D341Med (cell line): ENCODE measurements at regions not wholly inside any gene's neighbourhood (a gene's known extent, or its start where the extent isn't known, plus 50 kb on each side); places are given as distances from the start of the nearest gene placed in this dataset.
A peak's percentile ranks its signal among the peaks of the same experiment; 100 is the strongest.
"Not testable (repeated sequence)": the region's sequence is repeated elsewhere in the genome, so short reads cannot be mapped to it uniquely, and the experiment has no call there.

Experiments
- DNase-seq: peaks from one replicate; pipeline ENCODE4 v3.0.0; 2012; ENCODE audit warnings: low spot score

DNA sequence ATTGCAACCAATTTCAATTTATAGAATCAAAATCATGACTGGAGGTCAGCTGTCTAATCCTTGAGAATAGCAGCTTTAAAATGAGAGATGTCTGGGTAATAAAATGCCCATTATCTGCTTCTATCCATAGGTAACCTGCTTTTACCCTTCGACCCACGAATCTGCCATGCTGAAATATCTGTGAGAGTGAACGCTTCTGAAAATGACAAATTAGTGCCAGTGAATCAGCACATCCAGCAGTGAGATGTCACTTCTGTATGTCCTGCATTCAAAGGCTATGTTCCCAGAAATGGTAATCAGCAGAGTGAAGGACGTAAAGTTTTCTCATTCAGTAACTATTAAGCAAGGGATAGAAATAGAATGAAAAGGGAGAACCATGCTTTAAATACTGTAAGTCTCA lies 532.4 kb upstream of the ITGA1 start:
- DNase-seq: no peak

- no peak for DNase-seq
Measured at GRCh38 chr5:52262844-52263243, 524.9 kb upstream of the ITGA1 start.

GRCh38 chr5:52269401-52269800 lies 518.3 kb upstream of the ITGA1 start:
- peak; percentile 11 for DNase-seq

DNA sequence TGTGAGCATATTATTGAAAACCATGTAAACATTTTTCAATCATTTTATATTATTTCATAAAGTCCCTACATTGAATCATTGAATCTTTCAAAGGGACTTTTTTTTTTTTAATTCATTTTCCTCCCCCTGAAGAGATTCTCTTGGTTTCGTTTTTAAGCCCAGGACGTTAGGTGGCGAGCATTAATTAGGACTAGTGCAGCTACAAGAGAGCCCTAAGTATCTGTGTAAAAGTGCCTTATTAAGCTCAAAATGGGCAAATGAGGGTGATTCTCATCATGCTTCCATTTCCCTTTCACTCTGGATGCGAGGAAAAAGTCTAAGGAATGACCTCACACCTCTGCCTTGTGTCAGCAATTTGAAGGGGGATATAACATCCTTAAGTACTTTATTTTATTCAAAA lies 517.9 kb upstream of the ITGA1 start:
- DNase-seq: peak; percentile 7

DNA sequence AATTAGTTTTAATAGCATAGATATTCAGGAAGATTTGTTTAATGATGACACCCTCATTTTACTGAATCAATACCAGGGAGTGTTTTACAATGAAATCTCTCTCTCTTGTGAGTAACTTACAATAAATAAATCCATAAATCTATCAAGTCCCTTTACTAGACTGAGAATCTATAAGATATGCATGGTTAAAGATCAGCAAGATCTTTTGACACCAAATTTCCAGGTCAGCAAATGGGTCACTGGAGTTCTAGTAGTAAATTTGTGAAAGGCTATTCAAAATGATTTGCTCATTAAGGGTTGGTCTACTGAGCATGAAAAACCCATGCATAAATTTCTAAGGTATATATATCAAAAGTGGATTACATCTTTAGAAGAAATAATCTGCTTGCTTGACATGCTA lies 512.1 kb upstream of the ITGA1 start:
- no peak for DNase-seq

DNA sequence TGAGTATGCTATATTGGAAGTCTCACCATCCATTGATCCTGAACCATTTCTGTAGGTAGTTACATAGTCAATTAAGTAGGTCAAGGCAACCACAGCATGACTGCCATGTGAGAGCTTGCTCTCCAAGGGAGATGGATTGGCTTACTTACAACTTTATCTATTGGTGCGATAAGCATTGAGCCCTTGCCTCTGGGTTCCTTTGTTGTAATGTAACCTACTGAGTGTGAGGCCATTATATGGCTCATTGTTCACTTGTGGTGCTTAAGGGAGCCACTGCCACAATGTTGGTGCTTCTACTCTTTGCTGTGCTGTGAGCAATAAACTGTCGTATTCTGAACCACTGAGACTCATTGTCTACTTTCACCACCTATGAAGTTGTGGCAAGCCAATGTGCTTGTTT lies 510.6 kb upstream of the ITGA1 start:
- no peak for DNase-seq

GRCh38 chr5:52282647-52283046 lies 505.1 kb upstream of the ITGA1 start:
- no peak for DNase-seq

- no peak for DNase-seq
Measured at GRCh38 chr5:52283221-52283620, 504.5 kb upstream of the ITGA1 start.

- DNase-seq: no peak
Measured at GRCh38 chr5:52300703-52301372, 486.9 kb upstream of the ITGA1 start.

DNA sequence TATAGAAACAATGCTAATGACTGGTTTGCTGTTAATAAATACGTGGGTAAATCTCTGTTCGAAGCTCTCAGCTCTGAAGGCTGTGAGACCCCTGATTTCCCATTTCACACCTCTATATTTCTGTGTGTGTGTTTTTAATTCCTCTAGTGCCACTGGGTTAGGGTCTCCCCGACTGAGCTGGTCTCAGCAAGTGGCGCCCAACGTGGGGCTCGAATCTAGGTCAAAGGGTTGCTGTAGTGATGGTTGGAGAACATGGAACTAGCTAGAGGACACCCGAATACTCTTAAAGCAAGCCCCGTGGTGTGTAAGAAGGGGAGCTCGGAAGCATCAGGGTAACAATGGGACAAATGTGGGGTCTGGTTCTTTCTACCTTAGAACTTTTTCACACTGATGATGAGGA lies 482.9 kb upstream of the ITGA1 start:
- not testable (repeated sequence) for DNase-seq

GRCh38 chr5:52328220-52328806 lies 459.4 kb upstream of the ITGA1 start:
- no peak for DNase-seq

- DNase-seq: no peak
Measured at GRCh38 chr5:52331725-52332124, 456.0 kb upstream of the ITGA1 start.

GRCh38 chr5:52334367-52334766 lies 453.3 kb upstream of the ITGA1 start:
- DNase-seq: no peak

DNA sequence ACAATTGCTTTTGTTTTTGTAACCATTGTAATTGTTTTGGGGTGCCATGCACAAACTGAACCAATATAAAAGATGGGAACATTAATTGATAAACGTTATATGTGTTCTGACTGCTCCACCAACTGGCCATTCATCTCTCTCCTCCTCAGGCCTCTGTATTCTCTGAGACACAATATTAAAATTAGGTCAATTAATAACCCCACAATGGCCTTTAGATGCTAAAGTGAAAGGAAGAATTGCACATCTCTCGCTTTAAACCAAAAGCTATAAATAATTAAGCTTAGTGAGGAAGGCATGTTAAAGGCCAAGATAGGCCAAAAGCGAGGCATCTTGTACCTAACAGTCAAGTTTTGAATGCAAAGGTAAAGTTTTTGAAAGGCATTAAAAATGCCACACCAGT lies 448.4 kb upstream of the ITGA1 start:
- no peak for DNase-seq

- no peak for DNase-seq
Measured at GRCh38 chr5:52342361-52342760, 445.4 kb upstream of the ITGA1 start.

DNA sequence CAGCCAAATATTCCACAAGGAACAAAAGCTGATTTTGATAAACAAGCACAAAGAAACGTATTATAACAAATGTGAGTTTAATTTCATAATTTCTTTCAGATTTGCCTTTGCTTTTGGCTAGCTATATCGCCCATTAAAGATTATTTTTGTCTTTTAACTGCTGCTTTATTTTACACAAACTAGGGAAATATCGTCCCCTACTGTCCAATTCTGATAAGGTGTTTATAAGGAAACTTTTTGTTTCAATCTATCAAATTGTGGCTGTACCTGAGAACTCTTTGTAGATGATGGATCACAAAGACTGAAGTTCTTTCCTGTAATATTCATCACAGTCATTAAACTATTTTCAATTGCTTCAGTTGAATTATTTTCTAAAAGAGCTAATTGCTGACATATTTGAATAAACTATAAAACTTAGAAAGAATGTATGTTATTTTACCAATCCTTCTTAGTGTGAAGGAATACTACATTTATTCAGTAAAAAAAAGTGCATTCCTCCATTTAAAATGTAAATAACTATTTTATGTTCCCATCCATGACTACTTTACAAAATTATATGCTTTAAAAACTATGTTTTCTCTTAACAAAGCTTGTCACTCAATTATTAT lies 431.3 kb upstream of the ITGA1 start:
- DNase-seq: peak; percentile 9

GRCh38 chr5:52359261-52359660 lies 428.5 kb upstream of the ITGA1 start:
- no peak for DNase-seq

GRCh38 chr5:52360985-52361384 lies 426.7 kb upstream of the ITGA1 start:
- DNase-seq: no peak

- DNase-seq: no peak
Measured at GRCh38 chr5:52374286-52374685, 413.4 kb upstream of the ITGA1 start.

GRCh38 chr5:52375969-52376368 lies 411.7 kb upstream of the ITGA1 start:
- DNase-seq: no peak

DNA sequence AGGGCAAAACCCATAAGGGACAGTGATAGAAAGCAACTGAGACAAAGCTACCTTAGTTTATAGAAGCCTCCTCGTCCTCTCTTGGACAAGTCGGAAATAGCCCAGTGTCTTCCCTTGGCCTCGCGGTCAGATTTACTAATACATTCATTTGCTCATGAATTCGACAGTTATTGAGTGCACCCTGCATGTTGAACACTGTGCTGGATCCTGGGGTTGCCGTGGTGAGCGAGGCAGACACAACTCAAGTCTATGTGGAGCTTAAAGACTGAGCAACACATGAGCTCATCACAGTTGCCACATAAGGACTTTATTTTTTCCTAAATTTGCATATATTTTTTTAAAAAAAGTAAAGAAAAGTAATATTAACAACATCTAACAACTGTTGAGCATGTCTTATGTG lies 411.1 kb upstream of the ITGA1 start:
- no peak for DNase-seq

- DNase-seq: no peak
Measured at GRCh38 chr5:52378237-52378636, 409.5 kb upstream of the ITGA1 start.

DNA sequence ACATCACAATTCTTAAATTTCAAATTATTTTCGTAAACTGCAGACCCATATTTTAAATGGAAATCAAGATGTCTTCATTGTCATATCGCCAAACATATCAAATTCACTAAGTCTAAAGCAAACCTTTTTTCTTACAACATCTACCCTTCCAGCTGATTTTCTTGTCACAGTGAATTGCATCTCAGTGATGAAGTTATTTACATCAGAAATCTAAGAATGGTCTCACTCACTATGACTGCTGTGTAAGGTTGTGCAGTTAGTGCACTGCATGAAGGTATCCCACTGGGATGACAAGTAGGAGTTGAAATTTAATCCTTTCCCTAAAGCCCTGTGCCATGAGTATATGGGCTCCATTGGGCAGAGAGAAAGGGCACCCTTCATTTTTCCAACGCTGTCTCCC lies 399.4 kb upstream of the ITGA1 start:
- no peak for DNase-seq

- DNase-seq: peak; percentile 60
Measured at GRCh38 chr5:52392321-52392720, 395.4 kb upstream of the ITGA1 start.
